SK-N-SH (cell line): ENCODE measurements at regions not wholly inside any gene's neighbourhood (a gene's known extent, or its start where the extent isn't known, plus 50 kb on each side); places are given as distances from the start of the nearest gene placed in this dataset.
"Not testable (repeated sequence)": the region's sequence is repeated elsewhere in the genome, so short reads cannot be mapped to it uniquely, and the experiment has no call there.

ENCODE experiments used
- CHD2 ChIP-seq: fragments of 150-350 bp; IDR thresholded peaks from 2 replicates; pipeline ENCODE4 v1.6.1; 2018; ENCODE audit warnings: low read length; ENCODE audit not compliant: partially characterized antibody
- EP300 ChIP-seq, 2 experiments: IDR thresholded peaks; 2 replicates each; pipeline versions ENCODE4 v1.4.0 to v1.6.1; 2012; ENCODE audit warnings: borderline replicate concordance in 1 of 2, low read depth in 1 of 2, low read length in 1 of 2
- EZH2phosphoT487 ChIP-seq: fragments of 200-600 bp; sonication (generic); IDR thresholded peaks from 2 replicates; pipeline ENCODE4 v1.6.1; 2017; ENCODE audit warnings: low read depth, mixed run types, mild to moderate bottlenecking, antibody characterized with exemption, moderate library complexity, borderline replicate concordance
- GATA2 ChIP-seq: sonication (generic); formaldehyde crosslinking; IDR thresholded peaks from 2 replicates; pipeline ENCODE4 v1.5.0; 2020; ENCODE audit warnings: mild to moderate bottlenecking, missing genetic modification reagents
- JUND ChIP-seq: IDR thresholded peaks from 2 replicates; pipeline ENCODE4 v1.4.0; 2012
- MAX ChIP-seq: IDR thresholded peaks from 2 replicates; pipeline ENCODE4 v1.4.0; 2012; ENCODE audit warnings: low read depth
- RCOR1 ChIP-seq: fragments of 150-350 bp; IDR thresholded peaks from 2 replicates; pipeline ENCODE4 v1.6.1; 2017; ENCODE audit warnings: antibody characterized with exemption, low read length
- TAF1 ChIP-seq: IDR thresholded peaks from 2 replicates; pipeline ENCODE4 v1.6.1; 2012; ENCODE audit warnings: low read depth, mild to moderate bottlenecking, low read length, moderate library complexity, borderline replicate concordance
- USF2 ChIP-seq: fragments of 150-350 bp; IDR thresholded peaks from 2 replicates; pipeline ENCODE4 v1.6.1; 2017; ENCODE audit warnings: antibody characterized with exemption, low read length, low read depth, borderline replicate concordance
- TF ChIP-seq, protein P1 (sequence below): fragments of 200-600 bp; sonication (generic); IDR thresholded peaks from 2 replicates; pipeline ENCODE4 v1.6.1; 2017; ENCODE audit warnings: antibody characterized with exemption, mild to moderate bottlenecking, moderate library complexity
- TF ChIP-seq, protein P2 (sequence below): IDR thresholded peaks from 2 replicates; pipeline ENCODE4 v1.6.1; 2012; ENCODE audit warnings: mild to moderate bottlenecking, low read depth, low read length, moderate library complexity
- TF ChIP-seq, protein P3 (sequence below): IDR thresholded peaks from 2 replicates; pipeline ENCODE4 v1.4.0; 2012; ENCODE audit warnings: low read depth, borderline replicate concordance

DNA sequence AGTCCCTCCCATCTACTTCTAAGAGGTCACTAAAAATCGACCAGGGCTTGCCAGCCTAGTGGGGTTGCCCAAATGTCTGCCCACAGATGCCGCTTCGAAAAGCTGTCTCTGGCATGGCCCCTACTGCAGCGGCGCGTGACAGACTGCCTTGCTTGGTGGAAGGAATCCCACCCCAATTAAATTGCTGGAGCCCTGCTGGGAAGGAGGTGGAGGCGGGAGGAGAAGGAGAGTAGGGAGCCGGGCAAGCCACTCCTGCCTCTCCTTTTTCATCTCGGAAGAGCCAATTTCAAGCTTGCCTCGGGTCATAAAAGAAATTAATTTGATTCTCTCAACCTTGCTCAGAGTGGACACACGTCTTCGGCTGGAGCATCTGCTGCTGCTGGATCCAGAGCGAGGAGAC is 106.0 kb downstream of the NPIPA8 start:
- TF ChIP-seq MAX; GATA2 (CRISPR knock-in tag); EZH2phosphoT487; JUND; USF2; CHD2; TAF1; EP300 (IDR thresholded peaks at IDR 0.05; ENCODE audit: borderline replicate concordance in 1 of 2, low read depth in 1 of 2, low read length in 1 of 2); RCOR1: not testable (repeated sequence)
- TF ChIP-seq, protein P1, sequence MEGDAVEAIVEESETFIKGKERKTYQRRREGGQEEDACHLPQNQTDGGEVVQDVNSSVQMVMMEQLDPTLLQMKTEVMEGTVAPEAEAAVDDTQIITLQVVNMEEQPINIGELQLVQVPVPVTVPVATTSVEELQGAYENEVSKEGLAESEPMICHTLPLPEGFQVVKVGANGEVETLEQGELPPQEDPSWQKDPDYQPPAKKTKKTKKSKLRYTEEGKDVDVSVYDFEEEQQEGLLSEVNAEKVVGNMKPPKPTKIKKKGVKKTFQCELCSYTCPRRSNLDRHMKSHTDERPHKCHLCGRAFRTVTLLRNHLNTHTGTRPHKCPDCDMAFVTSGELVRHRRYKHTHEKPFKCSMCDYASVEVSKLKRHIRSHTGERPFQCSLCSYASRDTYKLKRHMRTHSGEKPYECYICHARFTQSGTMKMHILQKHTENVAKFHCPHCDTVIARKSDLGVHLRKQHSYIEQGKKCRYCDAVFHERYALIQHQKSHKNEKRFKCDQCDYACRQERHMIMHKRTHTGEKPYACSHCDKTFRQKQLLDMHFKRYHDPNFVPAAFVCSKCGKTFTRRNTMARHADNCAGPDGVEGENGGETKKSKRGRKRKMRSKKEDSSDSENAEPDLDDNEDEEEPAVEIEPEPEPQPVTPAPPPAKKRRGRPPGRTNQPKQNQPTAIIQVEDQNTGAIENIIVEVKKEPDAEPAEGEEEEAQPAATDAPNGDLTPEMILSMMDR = not testable (repeated sequence)
- TF ChIP-seq, protein P2, sequence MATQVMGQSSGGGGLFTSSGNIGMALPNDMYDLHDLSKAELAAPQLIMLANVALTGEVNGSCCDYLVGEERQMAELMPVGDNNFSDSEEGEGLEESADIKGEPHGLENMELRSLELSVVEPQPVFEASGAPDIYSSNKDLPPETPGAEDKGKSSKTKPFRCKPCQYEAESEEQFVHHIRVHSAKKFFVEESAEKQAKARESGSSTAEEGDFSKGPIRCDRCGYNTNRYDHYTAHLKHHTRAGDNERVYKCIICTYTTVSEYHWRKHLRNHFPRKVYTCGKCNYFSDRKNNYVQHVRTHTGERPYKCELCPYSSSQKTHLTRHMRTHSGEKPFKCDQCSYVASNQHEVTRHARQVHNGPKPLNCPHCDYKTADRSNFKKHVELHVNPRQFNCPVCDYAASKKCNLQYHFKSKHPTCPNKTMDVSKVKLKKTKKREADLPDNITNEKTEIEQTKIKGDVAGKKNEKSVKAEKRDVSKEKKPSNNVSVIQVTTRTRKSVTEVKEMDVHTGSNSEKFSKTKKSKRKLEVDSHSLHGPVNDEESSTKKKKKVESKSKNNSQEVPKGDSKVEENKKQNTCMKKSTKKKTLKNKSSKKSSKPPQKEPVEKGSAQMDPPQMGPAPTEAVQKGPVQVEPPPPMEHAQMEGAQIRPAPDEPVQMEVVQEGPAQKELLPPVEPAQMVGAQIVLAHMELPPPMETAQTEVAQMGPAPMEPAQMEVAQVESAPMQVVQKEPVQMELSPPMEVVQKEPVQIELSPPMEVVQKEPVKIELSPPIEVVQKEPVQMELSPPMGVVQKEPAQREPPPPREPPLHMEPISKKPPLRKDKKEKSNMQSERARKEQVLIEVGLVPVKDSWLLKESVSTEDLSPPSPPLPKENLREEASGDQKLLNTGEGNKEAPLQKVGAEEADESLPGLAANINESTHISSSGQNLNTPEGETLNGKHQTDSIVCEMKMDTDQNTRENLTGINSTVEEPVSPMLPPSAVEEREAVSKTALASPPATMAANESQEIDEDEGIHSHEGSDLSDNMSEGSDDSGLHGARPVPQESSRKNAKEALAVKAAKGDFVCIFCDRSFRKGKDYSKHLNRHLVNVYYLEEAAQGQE = not testable (repeated sequence)
- TF ChIP-seq, protein P3, sequence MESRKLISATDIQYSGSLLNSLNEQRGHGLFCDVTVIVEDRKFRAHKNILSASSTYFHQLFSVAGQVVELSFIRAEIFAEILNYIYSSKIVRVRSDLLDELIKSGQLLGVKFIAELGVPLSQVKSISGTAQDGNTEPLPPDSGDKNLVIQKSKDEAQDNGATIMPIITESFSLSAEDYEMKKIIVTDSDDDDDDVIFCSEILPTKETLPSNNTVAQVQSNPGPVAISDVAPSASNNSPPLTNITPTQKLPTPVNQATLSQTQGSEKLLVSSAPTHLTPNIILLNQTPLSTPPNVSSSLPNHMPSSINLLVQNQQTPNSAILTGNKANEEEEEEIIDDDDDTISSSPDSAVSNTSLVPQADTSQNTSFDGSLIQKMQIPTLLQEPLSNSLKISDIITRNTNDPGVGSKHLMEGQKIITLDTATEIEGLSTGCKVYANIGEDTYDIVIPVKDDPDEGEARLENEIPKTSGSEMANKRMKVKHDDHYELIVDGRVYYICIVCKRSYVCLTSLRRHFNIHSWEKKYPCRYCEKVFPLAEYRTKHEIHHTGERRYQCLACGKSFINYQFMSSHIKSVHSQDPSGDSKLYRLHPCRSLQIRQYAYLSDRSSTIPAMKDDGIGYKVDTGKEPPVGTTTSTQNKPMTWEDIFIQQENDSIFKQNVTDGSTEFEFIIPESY = not testable (repeated sequence)
